Astrocyte (in vitro differentiated cells and primary cell): ENCODE measurements at regions not wholly inside any gene's neighbourhood (a gene's known extent, or its start where the extent isn't known, plus 50 kb on each side); places are given as distances from the start of the nearest gene placed in this dataset.

Experiments used
- DNase-seq: peaks from one replicate; pipeline ENCODE4 v3.0.0-alpha.2; 2010; ENCODE audit warnings: low read depth
- FAIRE-seq: peaks from 2 replicates; lab custom pipeline; 2011; peaks lifted over from hg19 to GRCh38; lab: Jason Lieb, UNC
- H2AFZ ChIP-seq: 2 replicates; pipeline ENCODE4 v1.6.0; 2012; ENCODE audit warnings: low read depth, low read length, inconsistent platforms
- H3K27ac ChIP-seq: 2 replicates; pipeline ENCODE4 v1.5.1; 2011; ENCODE audit warnings: low read depth, low read length, inconsistent platforms
- H3K27me3 ChIP-seq: 2 replicates; pipeline ENCODE4 v1.6.0; 2011; ENCODE audit warnings: low read length, inconsistent platforms; ENCODE audit not compliant: insufficient read depth
- H3K36me3 ChIP-seq: 2 replicates; pipeline ENCODE4 v1.5.1; 2011; ENCODE audit warnings: low read length, inconsistent platforms; ENCODE audit not compliant: insufficient read depth
- H3K4me1 ChIP-seq: 2 replicates; pipeline ENCODE4 v1.5.1; 2011; ENCODE audit warnings: low read length, inconsistent platforms; ENCODE audit not compliant: insufficient read depth
- H3K4me2 ChIP-seq: 2 replicates; pipeline ENCODE4 v1.6.0; 2012; ENCODE audit warnings: low read length, inconsistent platforms
- H3K4me3 ChIP-seq: 2 replicates; pipeline ENCODE4 v1.5.1; 2011; ENCODE audit warnings: low read depth, mild to moderate bottlenecking, low read length, inconsistent platforms; ENCODE audit not compliant: insufficient read depth
- H3K79me2 ChIP-seq: 2 replicates; pipeline ENCODE4 v1.6.0; 2012; ENCODE audit warnings: mild to moderate bottlenecking, low read length, inconsistent platforms; ENCODE audit not compliant: insufficient read depth
- H3K9ac ChIP-seq: 2 replicates; pipeline ENCODE4 v1.6.0; 2012; ENCODE audit warnings: mild to moderate bottlenecking, low read length, inconsistent platforms
- H3K9me3 ChIP-seq: 2 replicates; pipeline ENCODE4 v1.5.1; 2012; ENCODE audit warnings: low read depth, mild to moderate bottlenecking, low read length, inconsistent platforms; ENCODE audit not compliant: insufficient read depth
- H4K20me1 ChIP-seq: 2 replicates; pipeline ENCODE4 v1.6.0; 2012; ENCODE audit warnings: low read length, inconsistent platforms; ENCODE audit not compliant: insufficient read depth
- H3K27ac Mint-ChIP-seq: one replicate; pipeline ENCODE4 v1.8.0; 2021; ENCODE audit warnings: mild to moderate bottlenecking, mixed read lengths; ENCODE audit not compliant: unreplicated experiment
- H3K27me3 Mint-ChIP-seq: one replicate; pipeline ENCODE4 v1.8.0; 2021; ENCODE audit warnings: low read depth, mixed read lengths; ENCODE audit not compliant: unreplicated experiment
- H3K36me3 Mint-ChIP-seq: one replicate; pipeline ENCODE4 v1.8.0; 2021; ENCODE audit warnings: low read depth, mixed read lengths; ENCODE audit not compliant: unreplicated experiment
- H3K4me1 Mint-ChIP-seq: one replicate; pipeline ENCODE4 v1.8.0; 2021; ENCODE audit warnings: low read depth, mixed read lengths; ENCODE audit not compliant: unreplicated experiment
- H3K4me3 Mint-ChIP-seq: one replicate; pipeline ENCODE4 v1.8.0; 2021; ENCODE audit warnings: mild to moderate bottlenecking, moderate library complexity, mixed read lengths; ENCODE audit not compliant: unreplicated experiment
- H3K9me3 Mint-ChIP-seq: one replicate; pipeline ENCODE4 v1.8.0; 2021; ENCODE audit warnings: mild to moderate bottlenecking, mixed read lengths; ENCODE audit not compliant: unreplicated experiment
- CTCF ChIP-seq: IDR thresholded peaks from 2 replicates; pipeline ENCODE4 v1.5.1; 2011; ENCODE audit warnings: low read depth, mild to moderate bottlenecking, inconsistent platforms, low read length, moderate library complexity; ENCODE audit not compliant: insufficient read depth
- EZH2 ChIP-seq: IDR thresholded peaks from 2 replicates; pipeline ENCODE4 v1.6.1; 2012; ENCODE audit warnings: mild to moderate bottlenecking, low read length, inconsistent platforms; ENCODE audit not compliant: insufficient read depth

- no peaks in the 10 kb centered on the region for H3K4me1 ChIP-seq
- no peak for DNase-seq
- H3K9ac ChIP-seq: no peak overlapping the region
- Mint-ChIP-seq H3K4me1 (no peaks in the 10 kb centered on the region), H3K4me3 (no peak overlapping the region), H3K9me3 (no peaks in the 10 kb centered on the region), H3K36me3 (no peaks in the 10 kb centered on the region), H3K27me3 (no peaks in the 10 kb centered on the region), H3K27ac (no peak overlapping the region)
- H3K4me3 ChIP-seq: no peak overlapping the region
- H3K4me2 ChIP-seq: no peak overlapping the region
- TF ChIP-seq EZH2: no peak
- no peak for TF ChIP-seq CTCF
- H3K79me2 ChIP-seq: no peaks in the 10 kb centered on the region
- H2AFZ ChIP-seq: no peak overlapping the region
- no peaks in the 10 kb centered on the region for H3K9me3 ChIP-seq
- no peaks in the 10 kb centered on the region for H4K20me1 ChIP-seq
- H3K36me3 ChIP-seq: no peaks in the 10 kb centered on the region
- no peak for FAIRE-seq
- H3K27me3 ChIP-seq: no peaks in the 10 kb centered on the region
- H3K27ac ChIP-seq: no peak overlapping the region
These were observed 1068.2 kb upstream of the AMELY start for GRCh38 chrY:7979770-7980169.

GRCh38 chrY:7977301-7977700 lies 1065.7 kb upstream of the AMELY start:
- Mint-ChIP-seq H3K27me3 (no peaks in the 10 kb centered on the region), H3K36me3 (no peaks in the 10 kb centered on the region), H3K27ac (no peak overlapping the region), H3K9me3 (no peaks in the 10 kb centered on the region), H3K4me3 (no peak overlapping the region), H3K4me1 (no peaks in the 10 kb centered on the region)
- Histone ChIP-seq H2AFZ (no peak overlapping the region), H3K4me2 (no peak overlapping the region), H3K27me3 (no peaks in the 10 kb centered on the region), H3K27ac (no peak overlapping the region), H3K9ac (no peak overlapping the region), H3K4me3 (no peak overlapping the region), H4K20me1 (no peaks in the 10 kb centered on the region), H3K36me3 (no peaks in the 10 kb centered on the region), H3K9me3 (no peaks in the 10 kb centered on the region), H3K79me2 (no peaks in the 10 kb centered on the region), H3K4me1 (no peaks in the 10 kb centered on the region)
- TF ChIP-seq EZH2: no peak
- no peak for TF ChIP-seq CTCF
- DNase-seq (no peak), FAIRE-seq (no peak)

GRCh38 chrY:7968293-7968692 lies 1056.7 kb upstream of the AMELY start:
- Histone ChIP-seq H3K4me1 (no peaks in the 10 kb centered on the region), H3K4me2 (no peak overlapping the region), H3K9me3 (no peaks in the 10 kb centered on the region), H3K79me2 (no peaks in the 10 kb centered on the region), H3K4me3 (no peak overlapping the region), H3K36me3 (no peaks in the 10 kb centered on the region), H3K27ac (no peak overlapping the region), H3K9ac (no peak overlapping the region), H3K27me3 (no peaks in the 10 kb centered on the region), H4K20me1 (no peaks in the 10 kb centered on the region), H2AFZ (no peak overlapping the region)
- Mint-ChIP-seq H3K9me3 (no peaks in the 10 kb centered on the region), H3K4me3 (no peak overlapping the region), H3K4me1 (no peaks in the 10 kb centered on the region), H3K27me3 (no peaks in the 10 kb centered on the region), H3K36me3 (no peaks in the 10 kb centered on the region), H3K27ac (no peak overlapping the region)
- no peak for DNase-seq
- TF ChIP-seq CTCF (no peak), EZH2 (no peak)
- no peak for FAIRE-seq
